OCI-LY3 (cell line): ENCODE measurements at regions not wholly inside any gene's neighbourhood (a gene's known extent, or its start where the extent isn't known, plus 50 kb on each side); places are given as distances from the start of the nearest gene placed in this dataset.

ENCODE experiments used
- H2AFZ ChIP-seq: fragments of 200-600, 300-600 bp; shearing (Covaris generic); 2 replicates; pipeline ENCODE4 v1.6.0; 2014; ENCODE audit warnings: antibody characterized with exemption, low read depth, low read length
- H3K27ac ChIP-seq: fragments of 200-600, 300-600 bp; sonication (generic); 2 replicates; pipeline ENCODE4 v1.5.1; 2014; ENCODE audit warnings: mild to moderate bottlenecking, low read length, moderate library complexity, mixed read lengths
- H3K27me3 ChIP-seq: fragments of 200-600, 300-600 bp; sonication (generic); 2 replicates; pipeline ENCODE4 v1.6.1; 2014; ENCODE audit warnings: low read depth, low read length, mixed read lengths
- H3K36me3 ChIP-seq: fragments of 200-600, 300-600 bp; sonication (generic); replicated peaks from 2 replicates; pipeline ENCODE3; 2014; ENCODE audit warnings: low read depth, low read length, mixed read lengths
- H3K4me1 ChIP-seq: fragments of 300-600, 200-600 bp; sonication (generic); 2 replicates; pipeline ENCODE4 v1.6.1; 2014; ENCODE audit warnings: low read length, mixed read lengths
- H3K4me2 ChIP-seq: fragments of 200-600, 300-600 bp; sonication (generic); 2 replicates; pipeline ENCODE4 v1.6.1; 2014; ENCODE audit warnings: low read length, mixed read lengths
- H3K4me3 ChIP-seq: fragments of 300-600, 200-600 bp; sonication (generic); 2 replicates; pipeline ENCODE4 v1.5.1; 2014; ENCODE audit warnings: antibody characterized with exemption, mild to moderate bottlenecking, low read length, moderate library complexity
- H3K79me2 ChIP-seq: fragments of 300-600, 200-600 bp; shearing (Covaris generic); 2 replicates; pipeline ENCODE4 v1.6.1; 2014; ENCODE audit warnings: mild to moderate bottlenecking, low read length, mixed read lengths
- H3K9ac ChIP-seq: fragments of 300-600, 200-600 bp; shearing (Covaris generic); 2 replicates; pipeline ENCODE4 v1.6.0; 2014; ENCODE audit warnings: mild to moderate bottlenecking, low read length, moderate library complexity
- H3K9me3 ChIP-seq: fragments of 200-600, 300-600 bp; shearing (Covaris generic); 2 replicates; pipeline ENCODE4 v1.6.1; 2014; ENCODE audit warnings: low read length, mixed read lengths; ENCODE audit not compliant: insufficient read depth
- H4K20me1 ChIP-seq: fragments of 200-600, 300-600 bp; sonication (generic); 2 replicates; pipeline ENCODE4 v1.6.1; 2016; ENCODE audit warnings: low read length, mixed read lengths; ENCODE audit not compliant: insufficient read depth
- CTCF ChIP-seq: fragments of 200-600, 300-600 bp; sonication (generic); IDR thresholded peaks from 2 replicates; pipeline ENCODE4 v1.5.1; 2014; ENCODE audit warnings: antibody characterized with exemption, low read length, low read depth
- EZH2phosphoT487 ChIP-seq: fragments of 200-600 bp; shearing (Covaris generic); IDR thresholded peaks from 2 replicates; pipeline ENCODE4 v1.6.1; 2018; ENCODE audit warnings: antibody characterized with exemption, mixed run types, low read depth

DNA sequence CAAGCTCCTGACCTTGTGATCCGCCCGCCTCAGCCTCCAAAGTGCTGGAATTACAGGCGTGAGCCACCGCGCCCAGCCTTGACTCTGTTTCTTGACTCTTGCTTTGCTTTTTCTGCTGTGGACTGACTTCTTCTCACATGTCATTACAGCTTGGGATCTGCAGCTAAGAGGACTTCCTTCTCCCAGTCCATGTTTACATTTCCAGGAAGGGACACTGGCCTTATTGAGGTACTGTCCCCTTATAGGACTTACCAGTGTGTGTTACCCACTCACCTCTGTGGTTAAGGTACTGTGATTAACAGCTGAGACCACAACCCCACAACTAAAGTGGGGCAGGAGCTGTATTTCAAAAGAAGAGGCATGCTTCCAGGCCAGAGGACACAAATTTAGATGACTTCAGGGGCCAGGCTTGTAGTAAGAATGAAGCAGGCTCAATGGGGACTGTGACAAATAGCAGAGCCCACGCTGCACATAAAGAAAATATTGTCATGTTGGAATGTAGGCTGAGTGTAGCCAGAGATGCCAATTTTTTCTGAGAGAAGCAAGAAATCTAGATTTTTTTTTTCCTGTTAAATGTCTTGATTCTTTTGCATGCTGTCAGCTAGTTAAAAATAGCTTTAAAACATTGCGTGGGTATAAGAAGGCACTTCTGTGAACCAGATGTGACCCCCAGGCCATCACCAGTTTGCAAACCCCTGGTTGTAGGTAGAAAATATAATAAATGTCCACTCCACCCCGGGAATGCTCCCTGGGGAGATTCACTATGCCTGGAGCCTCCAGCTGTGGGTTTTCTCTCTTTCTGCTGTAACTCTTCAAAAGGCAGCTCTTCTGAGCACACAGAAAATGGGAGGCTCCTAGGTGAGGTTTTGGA lies 75.0 kb downstream of the PTPDC1 start:
- Histone ChIP-seq H3K27ac (no peak overlapping the region), H3K79me2 (no peaks in the 10 kb centered on the region), H3K27me3 (peaks cover 4% of the 10 kb centered on the region; the same call in 1 of the 2 replicates), H3K4me3 (no peak overlapping the region), H3K4me2 (no peak overlapping the region), H2AFZ (no peak overlapping the region), H3K36me3 (no peaks in the 10 kb centered on the region), H4K20me1 (no peaks in the 10 kb centered on the region), H3K9me3 (no peaks in the 10 kb centered on the region), H3K9ac (no peak overlapping the region), H3K4me1 (no peaks in the 10 kb centered on the region)
- TF ChIP-seq EZH2phosphoT487 = no peak
- TF ChIP-seq CTCF = no peak

- Histone ChIP-seq H3K36me3 (no peaks in the 10 kb centered on the region), H3K9me3 (no peaks in the 10 kb centered on the region), H3K4me2 (no peak overlapping the region), H2AFZ (no peak overlapping the region), H3K79me2 (no peaks in the 10 kb centered on the region), H3K4me3 (no peak overlapping the region), H3K27me3 (no peaks in the 10 kb centered on the region), H3K27ac (no peak overlapping the region), H4K20me1 (no peaks in the 10 kb centered on the region), H3K9ac (no peak overlapping the region), H3K4me1 (peaks cover 8% of the 10 kb centered on the region)
- TF ChIP-seq CTCF (no peak), EZH2phosphoT487 (no peak)
These were observed 76.6 kb downstream of the PTPDC1 start for GRCh38 chr9:94160594-94161501.

GRCh38 chr9:94161673-94162072 lies 77.4 kb downstream of the PTPDC1 start:
- no peak overlapping the region for H2AFZ ChIP-seq
- no peaks in the 10 kb centered on the region for H3K36me3 ChIP-seq
- no peaks in the 10 kb centered on the region for H4K20me1 ChIP-seq
- H3K27ac ChIP-seq = no peak overlapping the region
- no peaks in the 10 kb centered on the region for H3K27me3 ChIP-seq
- H3K4me1 ChIP-seq = peaks cover 8% of the 10 kb centered on the region
- no peak overlapping the region for H3K4me3 ChIP-seq
- H3K9me3 ChIP-seq = no peaks in the 10 kb centered on the region
- no peak overlapping the region for H3K4me2 ChIP-seq
- TF ChIP-seq EZH2phosphoT487 = no peak
- no peak for TF ChIP-seq CTCF
- no peak overlapping the region for H3K9ac ChIP-seq
- H3K79me2 ChIP-seq = peaks cover 4% of the 10 kb centered on the region; the same call in 1 of the 2 replicates
